H1 (cell line): ENCODE measurements at regions not wholly inside any gene's neighbourhood (a gene's known extent, or its start where the extent isn't known, plus 50 kb on each side); places are given as distances from the start of the nearest gene placed in this dataset.

Source experiments
- ATF2 ChIP-seq: IDR thresholded peaks from 2 replicates; pipeline ENCODE4 v1.6.1; 2012; ENCODE audit warnings: low read length, inconsistent platforms
- CTCF ChIP-seq, 3 experiments: IDR thresholded peaks; 1 replicate in 2 of 3; 2 replicates in 1 of 3; pipeline versions ENCODE4 v1.5.1 to v1.6.1; 2011; ENCODE audit warnings: low read length in 3 of 3, mild to moderate bottlenecking in 3 of 3, inconsistent platforms in 2 of 3, low read depth in 1 of 3, moderate library complexity in 1 of 3; ENCODE audit not compliant: insufficient read depth in 1 of 3; ENCODE audit errors: control extremely low read depth in 1 of 3
- EP300 ChIP-seq, 2 experiments: IDR thresholded peaks; 1 replicate in 1 of 2; 2 replicates in 1 of 2; pipeline ENCODE4 v1.6.1; 2011 to 2012; ENCODE audit warnings: low read depth in 2 of 2, low read length in 2 of 2, mild to moderate bottlenecking in 2 of 2, borderline replicate concordance in 1 of 2, inconsistent platforms in 1 of 2, moderate library complexity in 1 of 2
- EZH2 ChIP-seq: fragments of 200-600 bp; sonication (generic); IDR thresholded peaks from 2 replicates; pipeline ENCODE4 v1.7.1; 2012; ENCODE audit warnings: low read depth, mild to moderate bottlenecking, moderate library complexity, low read length, inconsistent platforms; ENCODE audit not compliant: severe bottlenecking
- JUN ChIP-seq: IDR thresholded peaks from 2 replicates; pipeline ENCODE4 v1.6.1; 2011; ENCODE audit warnings: low read depth, mild to moderate bottlenecking, improper control_type of control experiment, low read length
- POLR2A ChIP-seq, 2 experiments: IDR thresholded peaks; 1 replicate in 1 of 2; 2 replicates in 1 of 2; pipeline ENCODE4 v1.6.1; 2011; ENCODE audit warnings: low read depth in 2 of 2, low read length in 2 of 2, mild to moderate bottlenecking in 2 of 2; ENCODE audit errors: control extremely low read depth in 1 of 2
- POU5F1 ChIP-seq: IDR thresholded peaks from 2 replicates; pipeline ENCODE4 v1.6.1; 2011; ENCODE audit warnings: low read depth, mild to moderate bottlenecking, low read length, moderate library complexity
- RAD21 ChIP-seq, 2 experiments: IDR thresholded peaks in 1 of 2; conservative IDR thresholded peaks in 1 of 2; 2 replicates each; pipeline ENCODE4 v1.6.1; 2011; ENCODE audit warnings: low read depth in 2 of 2, low read length in 2 of 2, improper control_type of control experiment in 1 of 2, inconsistent platforms in 1 of 2, mild to moderate bottlenecking in 1 of 2, moderate library complexity in 1 of 2
- RNF2 ChIP-seq: fragments of 200-900, 300-1000 bp; sonication (generic); IDR thresholded peaks from 2 replicates; pipeline ENCODE4 v1.7.1; 2016; ENCODE audit warnings: borderline replicate concordance, low read depth, mild to moderate bottlenecking, antibody characterized with exemption, low read length; ENCODE audit not compliant: poor library complexity, severe bottlenecking; ENCODE audit errors: missing control alignments
- SIN3A ChIP-seq, 2 experiments: IDR thresholded peaks in 1 of 2; conservative IDR thresholded peaks in 1 of 2; 2 replicates each; pipeline ENCODE4 v1.6.1; 2011 to 2012; ENCODE audit warnings: low read length in 2 of 2, improper control_type of control experiment in 1 of 2, low read depth in 1 of 2, mild to moderate bottlenecking in 1 of 2
- SIX5 ChIP-seq: IDR thresholded peaks from 2 replicates; pipeline ENCODE4 v1.6.1; 2011; ENCODE audit warnings: mild to moderate bottlenecking, low read depth, low read length
- SP1 ChIP-seq: IDR thresholded peaks from 2 replicates; pipeline ENCODE4 v1.6.1; 2011; ENCODE audit warnings: low read depth, low read length
- USF2 ChIP-seq: IDR thresholded peaks from 2 replicates; pipeline ENCODE4 v1.6.1; 2011; ENCODE audit warnings: low read length, improper control_type of control experiment
- ZNF274 ChIP-seq: IDR thresholded peaks from 2 replicates; pipeline ENCODE4 v1.7.0; 2012; ENCODE audit warnings: low read length, borderline replicate concordance; ENCODE audit errors: extremely low read depth

GRCh38 chr17:52762794-52763167 is 604.3 kb upstream of the CA10 start:
- TF ChIP-seq SIN3A (conservative IDR thresholded peaks at IDR 0.05 in 1 of 2, IDR thresholded peaks at IDR 0.05 in 1 of 2; ENCODE audit: low read depth in 1 of 2, low read length in 2 of 2) = no peak
- no peak for TF ChIP-seq EZH2
- no peak for TF ChIP-seq SIX5
- peak in 1 of 3 experiments; percentile 5; a peak in 1 of 4 replicates for TF ChIP-seq CTCF (IDR thresholded peaks at IDR 0.05; ENCODE audit: control extremely low read depth in 1 of 3, insufficient read depth in 1 of 3, low read depth in 1 of 3, low read length in 3 of 3)
- TF ChIP-seq RAD21 (IDR thresholded peaks at IDR 0.05 in 1 of 2, conservative IDR thresholded peaks at IDR 0.05 in 1 of 2; ENCODE audit: low read depth in 2 of 2, low read length in 2 of 2) = 0 out of 4 replicates have a peak, but pooled peaks of 1 of the 2 experiments have one; percentile 13
- TF ChIP-seq ATF2 = no peak
- no peak for TF ChIP-seq POLR2A (IDR thresholded peaks at IDR 0.05; ENCODE audit: control extremely low read depth in 1 of 2, low read depth in 2 of 2, low read length in 2 of 2)
- TF ChIP-seq EP300 (IDR thresholded peaks at IDR 0.05; ENCODE audit: borderline replicate concordance in 1 of 2, low read depth in 2 of 2, low read length in 2 of 2) = no peak
- TF ChIP-seq USF2 = no peak
- no peak for TF ChIP-seq POU5F1
- no peak for TF ChIP-seq SP1
- TF ChIP-seq ZNF274 = no peak
- no peak for TF ChIP-seq RNF2
- TF ChIP-seq JUN = no peak
